ENCODE measurements at regions not wholly inside any gene's neighbourhood (a gene's known extent, or its start where the extent isn't known, plus 50 kb on each side); places are given as distances from the start of the nearest gene placed in this dataset.

DNA sequence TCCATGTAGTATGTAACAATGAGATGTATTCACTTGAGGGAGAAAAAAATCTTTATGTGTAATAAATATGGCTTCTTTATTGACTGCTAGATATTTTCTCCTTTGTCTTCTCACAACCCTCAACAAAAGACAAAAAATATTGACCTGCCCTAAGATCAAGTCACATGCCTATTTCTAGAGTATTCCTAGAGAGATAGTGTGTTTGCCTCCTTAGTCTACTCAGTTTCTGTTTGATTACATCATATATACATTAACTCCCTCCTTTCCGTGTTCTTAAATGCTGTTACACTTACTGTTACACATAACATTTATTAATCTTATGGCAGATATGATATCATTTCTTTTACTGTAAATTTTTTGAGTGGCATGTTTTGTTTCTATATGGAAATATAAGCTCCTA, 281.6 kb upstream of the RGS18 start:
- TF ChIP-seq CTCF (IDR thresholded peaks at IDR 0.05 in 8 of 11, conservative IDR thresholded peaks at IDR 0.05 in 3 of 11) (no peak), POLR2A (IDR thresholded peaks at IDR 0.05) (no peak)
